GM13977 (cell line): ENCODE measurements at regions not wholly inside any gene's neighbourhood (a gene's known extent, or its start where the extent isn't known, plus 50 kb on each side); places are given as distances from the start of the nearest gene placed in this dataset.

Experiments
- DNase-seq: peaks from one replicate; pipeline ENCODE4 v3.0.0; 2012; ENCODE audit warnings: low spot score
- in situ Hi-C: fragments of 300-500 bp; cut with MboI; formaldehyde crosslinking; loops from one replicate; pipeline ENCODE4 v1.12.0; 2022; ENCODE audit warnings: low sequenced_read_pairs, low pct_unique_long_range_greater_than_20kb, mixed read lengths, inconsistent platforms; ENCODE audit not compliant: unreplicated experiment
- TF ChIP-seq, protein P1 (sequence below): IDR thresholded peaks from 2 replicates; pipeline ENCODE4 v1.5.1; 2012; ENCODE audit warnings: mild to moderate bottlenecking, control low read depth; ENCODE audit not compliant: insufficient read depth; ENCODE audit errors: extremely low read depth, missing control alignments

DNA sequence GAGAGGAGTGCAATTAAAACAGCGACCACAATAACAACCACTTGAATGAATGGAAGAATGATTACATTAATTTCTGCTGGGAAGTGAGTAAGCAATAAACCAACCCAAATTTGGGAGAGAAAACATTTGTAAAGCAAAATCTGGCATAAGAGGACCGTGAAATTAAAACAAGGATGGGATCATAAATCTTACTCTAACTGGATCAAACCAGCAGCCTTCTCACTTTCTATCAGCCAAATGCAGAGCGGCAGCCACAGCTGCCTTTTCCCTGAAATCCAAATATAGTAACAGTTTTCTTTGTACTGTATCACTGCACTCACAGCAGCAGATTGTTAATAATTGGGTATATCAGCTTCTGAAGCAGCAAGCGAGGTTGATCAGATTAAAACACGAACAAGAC is 245.2 kb upstream of the REG3G start:
- DNase-seq, result no peak
- in situ Hi-C loops, result no loop called here
- TF ChIP-seq, protein P1, sequence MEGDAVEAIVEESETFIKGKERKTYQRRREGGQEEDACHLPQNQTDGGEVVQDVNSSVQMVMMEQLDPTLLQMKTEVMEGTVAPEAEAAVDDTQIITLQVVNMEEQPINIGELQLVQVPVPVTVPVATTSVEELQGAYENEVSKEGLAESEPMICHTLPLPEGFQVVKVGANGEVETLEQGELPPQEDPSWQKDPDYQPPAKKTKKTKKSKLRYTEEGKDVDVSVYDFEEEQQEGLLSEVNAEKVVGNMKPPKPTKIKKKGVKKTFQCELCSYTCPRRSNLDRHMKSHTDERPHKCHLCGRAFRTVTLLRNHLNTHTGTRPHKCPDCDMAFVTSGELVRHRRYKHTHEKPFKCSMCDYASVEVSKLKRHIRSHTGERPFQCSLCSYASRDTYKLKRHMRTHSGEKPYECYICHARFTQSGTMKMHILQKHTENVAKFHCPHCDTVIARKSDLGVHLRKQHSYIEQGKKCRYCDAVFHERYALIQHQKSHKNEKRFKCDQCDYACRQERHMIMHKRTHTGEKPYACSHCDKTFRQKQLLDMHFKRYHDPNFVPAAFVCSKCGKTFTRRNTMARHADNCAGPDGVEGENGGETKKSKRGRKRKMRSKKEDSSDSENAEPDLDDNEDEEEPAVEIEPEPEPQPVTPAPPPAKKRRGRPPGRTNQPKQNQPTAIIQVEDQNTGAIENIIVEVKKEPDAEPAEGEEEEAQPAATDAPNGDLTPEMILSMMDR, result no peak

DNA sequence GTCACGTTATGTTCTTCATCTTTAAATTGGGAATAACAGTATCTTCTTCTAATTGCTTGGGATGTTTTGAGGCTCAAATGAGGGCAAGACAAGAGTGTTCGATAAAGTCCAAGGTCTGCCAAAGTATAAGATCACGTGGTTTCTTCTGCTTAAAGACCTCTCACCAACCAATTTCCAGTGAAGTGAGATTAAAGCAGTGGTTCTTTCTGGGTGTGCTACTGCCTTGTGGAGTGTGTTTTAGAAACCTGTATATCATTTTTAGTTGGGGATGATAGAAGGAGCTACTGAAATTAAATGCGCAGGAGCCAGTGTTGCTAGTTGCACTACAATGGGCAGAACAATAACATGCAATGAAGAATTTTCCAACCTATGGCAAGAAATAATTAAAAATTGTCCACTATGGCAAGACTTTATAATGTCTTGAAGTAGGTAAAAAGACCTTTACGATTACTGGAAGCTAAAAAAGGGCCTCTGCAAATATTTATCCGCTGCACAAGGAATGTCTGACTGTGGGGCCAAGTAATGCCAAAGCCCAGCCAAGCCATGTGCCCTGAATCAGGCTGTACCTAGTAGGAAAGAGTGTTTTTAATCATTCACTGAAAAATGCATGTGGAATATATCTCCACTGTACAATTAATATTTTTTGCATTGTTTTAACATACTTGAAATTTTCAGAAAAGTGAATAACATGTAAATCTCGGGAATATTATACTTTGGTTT is 244.5 kb upstream of the REG3G start:
- in situ Hi-C loops, result no loop called here
- TF ChIP-seq, protein P1, result no peak
- no peak for DNase-seq

DNA sequence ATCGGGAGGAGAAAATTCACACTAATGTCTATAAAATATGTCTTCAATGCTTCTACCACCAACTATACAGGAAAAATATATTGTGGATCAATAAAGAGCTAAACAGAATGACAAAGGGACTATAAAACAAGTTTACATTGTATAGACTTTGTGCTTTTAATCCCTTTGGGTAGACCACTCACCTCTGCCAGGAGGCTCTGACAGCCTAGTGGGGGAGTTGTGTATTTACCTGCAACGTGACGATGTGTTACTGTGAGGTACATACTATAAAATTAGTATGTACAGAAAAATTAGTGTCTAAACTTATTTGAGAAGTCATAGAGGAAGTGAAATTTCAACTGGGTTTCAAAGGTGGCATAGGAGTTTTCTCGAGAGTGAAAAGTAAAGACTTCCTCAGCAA is 243.3 kb upstream of the REG3G start:
- TF ChIP-seq, protein P1, result no peak
- no peak for DNase-seq
- in situ Hi-C loops, result no loop called here

DNA sequence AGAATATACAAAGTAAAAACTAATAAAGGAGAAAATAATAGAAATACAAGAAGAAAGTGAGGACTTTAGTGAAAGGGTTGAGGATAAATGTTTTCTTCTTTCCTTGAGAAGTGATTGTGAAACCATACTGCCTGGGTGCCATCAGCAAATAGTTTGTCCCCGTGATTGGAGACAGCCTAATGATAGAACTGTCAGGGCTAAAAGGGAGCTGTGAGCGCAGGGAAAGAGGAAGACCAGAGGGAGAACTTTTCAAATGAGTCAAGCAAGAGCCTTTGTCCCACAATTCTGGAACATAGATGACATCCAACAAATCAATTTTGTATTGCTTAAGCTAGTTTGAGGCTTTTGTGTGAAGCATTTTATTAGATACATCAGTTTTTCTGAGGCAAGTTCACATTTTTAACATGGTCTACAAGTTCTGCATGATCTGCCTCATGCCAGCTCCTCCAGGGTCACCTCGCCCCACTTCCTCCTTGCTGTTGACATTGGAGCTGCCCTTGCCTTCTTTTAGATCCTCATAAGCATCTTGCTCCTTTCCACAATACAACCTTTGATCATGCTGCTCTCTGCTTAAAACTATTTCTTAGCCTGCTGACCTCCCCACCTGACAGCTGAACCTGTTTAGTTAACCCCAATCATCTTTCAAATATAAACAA is 213.4 kb upstream of the REG3G start:
- no peak for DNase-seq
- TF ChIP-seq, protein P1, result no peak
- in situ Hi-C loops, result no loop called here

DNA sequence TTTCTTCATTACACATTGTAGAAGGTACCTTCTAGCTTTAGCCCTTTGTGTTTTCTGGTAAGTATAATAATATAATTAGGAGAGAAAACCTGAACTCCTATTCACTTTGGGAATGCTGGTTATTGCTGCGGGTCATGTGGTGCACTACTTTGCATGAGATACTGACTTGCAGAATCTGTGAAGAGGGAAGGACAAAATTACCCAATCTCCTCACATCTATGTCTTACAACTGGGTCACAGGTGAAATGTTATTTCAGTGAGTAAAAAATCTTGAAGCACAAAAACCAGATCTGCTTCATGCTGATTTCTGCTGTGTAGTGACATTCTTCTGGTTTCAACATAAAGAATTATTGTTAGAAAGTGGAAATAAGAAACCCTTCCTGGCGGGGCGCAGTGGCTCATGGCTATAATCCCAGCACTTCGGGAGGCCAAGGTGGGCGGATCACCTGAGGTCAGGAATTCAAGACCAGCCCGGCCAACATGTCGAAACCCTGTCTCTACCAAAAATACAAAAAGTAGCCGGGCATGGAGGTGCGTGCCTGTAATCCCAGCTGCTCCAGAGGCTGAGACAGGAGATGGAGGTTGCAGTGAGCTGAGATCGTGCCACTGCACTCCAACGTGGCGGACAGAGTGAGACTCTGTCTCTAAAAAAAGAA is 211.0 kb upstream of the REG3G start:
- in situ Hi-C loops, result no loop called here
- no peak for DNase-seq
- TF ChIP-seq, protein P1, result no peak

DNA sequence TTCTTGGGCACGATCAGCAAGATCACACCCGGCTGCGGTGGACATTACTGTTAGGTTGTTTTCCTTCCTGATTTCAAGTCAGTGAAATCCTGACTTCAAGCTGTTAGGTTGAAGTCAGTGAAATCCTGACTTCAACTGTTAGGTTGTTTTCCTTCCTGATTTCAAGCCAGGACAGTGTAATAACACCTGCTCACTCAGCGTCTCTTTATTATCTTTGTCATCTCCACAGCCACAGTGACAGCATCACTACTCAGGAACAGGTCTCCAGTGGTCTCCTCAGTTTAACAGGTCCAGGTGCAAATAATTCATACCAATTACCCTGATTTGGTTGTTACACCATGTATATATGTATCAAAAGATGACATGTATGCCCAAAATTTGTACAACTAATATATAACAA is 208.1 kb upstream of the REG3G start:
- in situ Hi-C loops, result no loop called here
- TF ChIP-seq, protein P1, result no peak
- no peak for DNase-seq
